LNCaP clone FGC (cell line): ENCODE measurements at regions not wholly inside any gene's neighbourhood (a gene's known extent, or its start where the extent isn't known, plus 50 kb on each side); places are given as distances from the start of the nearest gene placed in this dataset.

ENCODE experiments used
- DNase-seq: peaks from one replicate; pipeline ENCODE4 v3.0.0-alpha.2; 2011; ENCODE audit warnings: low read depth
- H3K4me3 ChIP-seq: 2 replicates; pipeline ENCODE4 v1.5.1; 2011; ENCODE audit warnings: mild to moderate bottlenecking, low read depth, low read length, control low read depth
- CTCF ChIP-seq: IDR thresholded peaks from 2 replicates; pipeline ENCODE4 v1.5.1; 2012; ENCODE audit warnings: mild to moderate bottlenecking; ENCODE audit not compliant: control insufficient read depth, insufficient read depth; ENCODE audit errors: extremely low read depth

- no peak for TF ChIP-seq CTCF
- DNase-seq = no peak
- no peak overlapping the region for H3K4me3 ChIP-seq
These were observed 80.9 kb upstream of the TEKT1 start for GRCh38 chr17:6912110-6913051.

GRCh38 chr17:6913608-6914443 lies 82.0 kb upstream of the ALOX12 start:
- no peak for DNase-seq
- H3K4me3 ChIP-seq = no peak overlapping the region
- peak; percentile 84 for TF ChIP-seq CTCF

GRCh38 chr17:6914711-6915110 lies 81.1 kb upstream of the ALOX12 start:
- no peak for DNase-seq
- no peak for TF ChIP-seq CTCF
- no peak overlapping the region for H3K4me3 ChIP-seq

GRCh38 chr17:6915620-6916019 lies 80.2 kb upstream of the ALOX12 start:
- H3K4me3 ChIP-seq = no peak overlapping the region
- no peak for DNase-seq
- TF ChIP-seq CTCF = no peak

- no peak overlapping the region for H3K4me3 ChIP-seq
- TF ChIP-seq CTCF = no peak
- DNase-seq = no peak
These were observed 76.7 kb upstream of the ALOX12 start for GRCh38 chr17:6919158-6919557.

- no peak for DNase-seq
- no peak for TF ChIP-seq CTCF
These were observed 72.5 kb upstream of the ALOX12 start for GRCh38 chr17:6923385-6923784.

More at GRCh38 chr17:6923385-6923784, 72.5 kb upstream of the ALOX12 start:
- H3K4me3 ChIP-seq = no peak overlapping the region
